ENCODE measurements at regions not wholly inside any gene's neighbourhood (a gene's known extent, or its start where the extent isn't known, plus 50 kb on each side); places are given as distances from the start of the nearest gene placed in this dataset.

DNA sequence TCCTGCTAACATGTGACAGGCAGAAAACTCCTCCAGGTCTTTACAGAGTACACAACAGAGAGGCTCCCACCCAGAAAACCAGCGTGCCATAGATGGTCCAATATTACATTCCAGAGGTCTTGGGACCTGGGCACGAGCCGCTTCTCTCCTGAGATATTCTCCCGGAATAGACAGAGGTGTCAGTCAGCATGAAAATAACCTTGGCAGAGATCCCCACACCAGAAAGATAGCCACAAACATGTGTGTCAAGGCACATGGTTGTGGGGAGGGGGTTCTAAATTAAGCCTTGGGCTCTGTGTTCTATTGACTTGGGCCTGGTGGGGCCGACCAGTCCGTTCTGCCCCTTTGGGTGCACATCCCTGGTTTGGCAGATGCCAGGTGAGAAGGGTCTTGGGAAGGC lies 78.4 kb downstream of the BOD1 start:
- TF ChIP-seq POLR2A (IDR thresholded peaks at IDR 0.05): no peak
- TF ChIP-seq, protein P1, sequence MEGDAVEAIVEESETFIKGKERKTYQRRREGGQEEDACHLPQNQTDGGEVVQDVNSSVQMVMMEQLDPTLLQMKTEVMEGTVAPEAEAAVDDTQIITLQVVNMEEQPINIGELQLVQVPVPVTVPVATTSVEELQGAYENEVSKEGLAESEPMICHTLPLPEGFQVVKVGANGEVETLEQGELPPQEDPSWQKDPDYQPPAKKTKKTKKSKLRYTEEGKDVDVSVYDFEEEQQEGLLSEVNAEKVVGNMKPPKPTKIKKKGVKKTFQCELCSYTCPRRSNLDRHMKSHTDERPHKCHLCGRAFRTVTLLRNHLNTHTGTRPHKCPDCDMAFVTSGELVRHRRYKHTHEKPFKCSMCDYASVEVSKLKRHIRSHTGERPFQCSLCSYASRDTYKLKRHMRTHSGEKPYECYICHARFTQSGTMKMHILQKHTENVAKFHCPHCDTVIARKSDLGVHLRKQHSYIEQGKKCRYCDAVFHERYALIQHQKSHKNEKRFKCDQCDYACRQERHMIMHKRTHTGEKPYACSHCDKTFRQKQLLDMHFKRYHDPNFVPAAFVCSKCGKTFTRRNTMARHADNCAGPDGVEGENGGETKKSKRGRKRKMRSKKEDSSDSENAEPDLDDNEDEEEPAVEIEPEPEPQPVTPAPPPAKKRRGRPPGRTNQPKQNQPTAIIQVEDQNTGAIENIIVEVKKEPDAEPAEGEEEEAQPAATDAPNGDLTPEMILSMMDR (IDR thresholded peaks at IDR 0.05): no peak
